Gastroesophageal sphincter (tissue), 3 donors: ENCODE measurements at regions not wholly inside any gene's neighbourhood (a gene's known extent, or its start where the extent isn't known, plus 50 kb on each side); places are given as distances from the start of the nearest gene placed in this dataset.

ENCODE experiments used
- CTCF ChIP-seq, 4 experiments: fragments of 200-600 bp in 2 of 4; fragments of 450-650 bp in 2 of 4; sonication (generic) in 1 of 4; IDR thresholded peaks; one replicate each; pipeline ENCODE4 v1.5.1; 2017 to 2019; ENCODE audit warnings: antibody characterized with exemption in 4 of 4, mild to moderate bottlenecking in 2 of 4, moderate library complexity in 2 of 4
- POLR2AphosphoS5 ChIP-seq: sonication (generic); formaldehyde crosslinking; IDR thresholded peaks from one replicate; pipeline ENCODE4 v1.6.1; 2017; ENCODE audit warnings: antibody characterized with exemption

GRCh38 chr21:35222541-35222941 is 173.4 kb upstream of the RUNX1 start:
- TF ChIP-seq CTCF (IDR thresholded peaks at IDR 0.05) (no peak), POLR2AphosphoS5 (no peak)
